ENCODE measurements at regions not wholly inside any gene's neighbourhood (a gene's known extent, or its start where the extent isn't known, plus 50 kb on each side); places are given as distances from the start of the nearest gene placed in this dataset.

GRCh38 chr2:217636578-217636977, 366.2 kb downstream of the TNS1 start:
- Histone ChIP-seq H3K36me3 (replicated peaks in 1 of 2; ENCODE audit: control insufficient read depth in 1 of 2, insufficient read depth in 2 of 2, low read length in 1 of 2) (no peaks in the 10 kb centered on the region), H3K27me3 (ENCODE audit: insufficient read depth) (no peaks in the 10 kb centered on the region), H3K4me2 (no peak overlapping the region), H3F3A (replicated peaks; ENCODE audit: insufficient read depth) (no peaks in the 10 kb centered on the region), H2AFZ (ENCODE audit: low read depth) (no peak overlapping the region), H4K20me1 (ENCODE audit: insufficient read depth) (no peaks in the 10 kb centered on the region), H3K79me2 (ENCODE audit: insufficient read depth) (no peaks in the 10 kb centered on the region), H3K9ac (no peak overlapping the region), H3K9me2 (no peaks in the 10 kb centered on the region), H3K4me1 (ENCODE audit: control insufficient read depth in 1 of 2, insufficient read depth in 2 of 2, low read depth in 1 of 2, low read length in 1 of 2) (peaks cover 0 to 16% of the 10 kb centered on the region in 2 experiments; a peak in 2 of 4 replicates), H3K9me3 (no peaks in the 10 kb centered on the region), H3K4me3 (ENCODE audit: low read depth in 2 of 2, low read length in 1 of 2) (no peak overlapping the region), H3K27ac (ENCODE audit: low read depth in 2 of 2, low read length in 1 of 2) (peak overlapping the region in 1 of 2 experiments; percentile 87; a peak in 2 of 4 replicates)
- 43% methylated on average over 5 of the region's 5 CpGs for WGBS (ENCODE audit: low lambda C conversion rate)
- ChIA-PET CTCF (interaction anchor here (0.8 to 5.1 kb wide), 4 partner anchors 15 to 119 kb away, joined by 3 to 39 read pairs (median 6); no protein-coding TSS in a partner anchor), POLR2A (interaction anchor here (1.3 kb wide), 1 partner anchor 32 kb away, joined by 4 read pairs; no protein-coding TSS in a partner anchor)
- TF ChIP-seq GABPA (IDR thresholded peaks at IDR 0.05; ENCODE audit: low read depth), result no peak
- no peak for TF ChIP-seq SMC3 (IDR thresholded peaks at IDR 0.05; ENCODE audit: low read depth, low read length)
- TF ChIP-seq SIN3A (IDR thresholded peaks at IDR 0.05; ENCODE audit: borderline replicate concordance, low read depth, low read length), result no peak
- no peak for TF ChIP-seq TAF1 (IDR thresholded peaks at IDR 0.05; ENCODE audit: borderline replicate concordance, low read depth, low read length)
- no peak for TF ChIP-seq JUND (IDR thresholded peaks at IDR 0.05)
- TF ChIP-seq FOSL2 (IDR thresholded peaks at IDR 0.05; ENCODE audit: borderline replicate concordance, low read depth), result no peak
- TF ChIP-seq RFX5 (IDR thresholded peaks at IDR 0.05; ENCODE audit: low read length), result no peak
- no peak for TF ChIP-seq MXI1 (IDR thresholded peaks at IDR 0.05; ENCODE audit: low read depth, low read length)
- DNase-seq, result no peak

- ChIA-PET CTCF (interaction anchor here (1.2 to 5.1 kb wide), 5 partner anchors 8 to 121 kb away, joined by 3 to 39 read pairs (median 3); no protein-coding TSS in a partner anchor), POLR2A (no interaction called here)
- 31% methylated on average over 1 of the region's 1 CpG for WGBS (ENCODE audit: low lambda C conversion rate)
Measured at GRCh38 chr2:217634871-217635270, 367.9 kb downstream of the TNS1 start.

More at GRCh38 chr2:217634871-217635270, 367.9 kb downstream of the TNS1 start:
- Histone ChIP-seq H3F3A (replicated peaks; ENCODE audit: insufficient read depth) (no peaks in the 10 kb centered on the region), H3K4me3 (ENCODE audit: low read depth in 2 of 2, low read length in 1 of 2) (no peak overlapping the region), H3K9me2 (no peaks in the 10 kb centered on the region), H3K79me2 (ENCODE audit: insufficient read depth) (no peaks in the 10 kb centered on the region), H3K27ac (ENCODE audit: low read depth in 2 of 2, low read length in 1 of 2) (no peak overlapping the region), H3K9me3 (no peaks in the 10 kb centered on the region), H2AFZ (ENCODE audit: low read depth) (no peak overlapping the region), H3K36me3 (replicated peaks in 1 of 2; ENCODE audit: control insufficient read depth in 1 of 2, insufficient read depth in 2 of 2, low read length in 1 of 2) (no peaks in the 10 kb centered on the region), H3K27me3 (ENCODE audit: insufficient read depth) (no peaks in the 10 kb centered on the region), H4K20me1 (ENCODE audit: insufficient read depth) (no peaks in the 10 kb centered on the region), H3K9ac (no peak overlapping the region), H3K4me1 (ENCODE audit: control insufficient read depth in 1 of 2, insufficient read depth in 2 of 2, low read depth in 1 of 2, low read length in 1 of 2) (peaks cover 0 to 16% of the 10 kb centered on the region in 2 experiments; a peak in 2 of 4 replicates), H3K4me2 (no peak overlapping the region)
- DNase-seq, result no peak
- TF ChIP-seq TEAD4 (IDR thresholded peaks at IDR 0.05; ENCODE audit: borderline replicate concordance, insufficient read depth) (no peak), RFX5 (IDR thresholded peaks at IDR 0.05; ENCODE audit: low read length) (no peak), RCOR1 (IDR thresholded peaks at IDR 0.05; ENCODE audit: low read length) (no peak), CTCF (IDR thresholded peaks at IDR 0.05) (no peak), USF1 (IDR thresholded peaks at IDR 0.05; ENCODE audit: borderline replicate concordance, low read depth) (no peak), FOXM1 (IDR thresholded peaks at IDR 0.05; ENCODE audit: low read depth) (no peak), FOXJ3 (CRISPR knock-in tag; IDR thresholded peaks at IDR 0.05) (no peak), PBX3 (IDR thresholded peaks at IDR 0.05) (no peak), TAF1 (IDR thresholded peaks at IDR 0.05; ENCODE audit: borderline replicate concordance, low read depth, low read length) (no peak)
